HCT116 (cell line): ENCODE measurements at regions not wholly inside any gene's neighbourhood (a gene's known extent, or its start where the extent isn't known, plus 50 kb on each side); places are given as distances from the start of the nearest gene placed in this dataset.

Experiments
- ATAC-seq: fragments of 200-7000 bp; cut with Tn5 transposase; 2 replicates; pipeline ENCODE4 v1.9.1; 2020; ENCODE audit warnings: mild to moderate bottlenecking, moderate library complexity
- BruUV-seq: library from RNA; stranded (reverse); fragments of 400-500 nt; replicated peaks from 2 replicates; lab custom pipeline; 2021; lab: Mats Ljungman, UMichigan
- CTCF ChIA-PET: fragments of 300-600 bp; sonication (Branson Sonifier 250); formaldehyde crosslinking; loops from one replicate; lab custom pipeline; 2021; ENCODE audit warnings: antibody characterized with exemption; lab: Charles Lee
- POLR2A ChIA-PET: fragments of 300-600, 350-600 bp; sonication (Branson Sonifier 250); formaldehyde crosslinking; loops from one replicate; lab custom pipeline; 2021; ENCODE audit warnings: antibody characterized with exemption; lab: Charles Lee
- RAD21 ChIA-PET, 2 experiments: fragments of 300-600 bp; sonication (Branson Sonifier 250); formaldehyde crosslinking; loops; one replicate each; lab custom pipeline; 2023; ENCODE audit warnings: low total read pairs in 2 of 2; ENCODE audit not compliant: uncharacterized antibody in 2 of 2, unreplicated experiment in 2 of 2, low non-redundant PET in 1 of 2; lab: Charles Lee
- DNase-seq: peaks from one replicate; pipeline ENCODE4 v3.0.0-alpha.2; 2010; ENCODE audit warnings: low read depth, low spot score
- H2AFZ ChIP-seq: fragments of 200-600 bp; shearing (Covaris generic), sonication (generic); 2 replicates; pipeline ENCODE4 v1.6.1; 2017; ENCODE audit warnings: low read depth, mixed run types, mixed read lengths, antibody characterized with exemption, low read length; ENCODE audit not compliant: poor library complexity, severe bottlenecking
- H3K27ac ChIP-seq: 2 replicates; pipeline ENCODE4 v1.5.1; 2012; ENCODE audit warnings: low read depth, low read length
- H3K27me3 ChIP-seq: fragments of 200-600 bp; sonication (generic); 2 replicates; pipeline ENCODE4 v1.6.1; 2016; ENCODE audit warnings: mixed run types, low read length, mixed read lengths; ENCODE audit not compliant: insufficient read depth
- H3K36me3 ChIP-seq, 2 experiments: fragments of 200-500 bp in 1 of 2; fragments of 200-600 bp in 1 of 2; sonication (Bioruptor generic) in 1 of 2; sonication (generic) in 1 of 2; 2 replicates each; pipeline versions ENCODE4 v1.5.1 to v1.6.1; 2014 to 2016; ENCODE audit warnings: low read length in 2 of 2, inconsistent platforms in 1 of 2, mixed read lengths in 1 of 2, mixed run types in 1 of 2; ENCODE audit not compliant: insufficient read depth in 2 of 2, control insufficient read depth in 1 of 2
- H3K4me1 ChIP-seq, 2 experiments: fragments of 200-600 bp in 1 of 2; sonication (generic) in 1 of 2; 2 replicates each; pipeline versions ENCODE4 v1.5.1 to v1.6.1; 2012 to 2017; ENCODE audit warnings: low read length in 2 of 2, inconsistent platforms in 1 of 2, mild to moderate bottlenecking in 1 of 2, mixed read lengths in 1 of 2, mixed run types in 1 of 2, moderate library complexity in 1 of 2; ENCODE audit not compliant: insufficient read depth in 2 of 2, control insufficient read depth in 1 of 2
- H3K4me2 ChIP-seq: fragments of 200-600 bp; sonication (generic); 2 replicates; pipeline ENCODE4 v1.6.1; 2017; ENCODE audit warnings: mixed run types, low read length, mixed read lengths
- H3K4me3 ChIP-seq, 2 experiments: fragments of 200-600 bp in 1 of 2; sonication (generic) in 1 of 2; replicated peaks in 1 of 2; 2 replicates each; pipeline ENCODE4 v1.5.1; 2011 to 2016; ENCODE audit warnings: low read length in 2 of 2, control low read depth in 1 of 2, low read depth in 1 of 2, mild to moderate bottlenecking in 1 of 2, mixed read lengths in 1 of 2, mixed run types in 1 of 2
- H3K79me2 ChIP-seq: fragments of 200-600 bp; sonication (generic); 2 replicates; pipeline ENCODE4 v1.6.1; 2017; ENCODE audit warnings: mild to moderate bottlenecking, mixed run types, low read length, moderate library complexity, mixed read lengths; ENCODE audit not compliant: insufficient read depth
- H3K9ac ChIP-seq: fragments of 200-600 bp; sonication (generic); 2 replicates; pipeline ENCODE4 v1.6.1; 2016; ENCODE audit warnings: low read length, mixed read lengths
- H3K9me2 ChIP-seq: fragments of 200-600 bp; sonication (generic), shearing (Covaris generic); 2 replicates; pipeline ENCODE4 v1.6.1; 2017; ENCODE audit warnings: mixed run types, mild to moderate bottlenecking, moderate library complexity; ENCODE audit not compliant: insufficient read depth
- H3K9me3 ChIP-seq, 2 experiments: fragments of 200-500 bp in 1 of 2; fragments of 200-600 bp in 1 of 2; sonication (Bioruptor generic) in 1 of 2; sonication (generic) in 1 of 2; 2 replicates each; pipeline ENCODE4 v1.6.1; 2014 to 2017; ENCODE audit warnings: low read length in 2 of 2, mixed read lengths in 2 of 2, inconsistent platforms in 1 of 2, low read depth in 1 of 2, mild to moderate bottlenecking in 1 of 2, mixed run types in 1 of 2, moderate library complexity in 1 of 2; ENCODE audit not compliant: control insufficient read depth in 1 of 2, insufficient read depth in 1 of 2
- H4K20me1 ChIP-seq: fragments of 200-600 bp; sonication (generic), shearing (Covaris generic); 2 replicates; pipeline ENCODE4 v1.6.1; 2017; ENCODE audit warnings: mixed run types, mild to moderate bottlenecking, moderate library complexity; ENCODE audit not compliant: insufficient read depth
- ATF3 ChIP-seq: IDR thresholded peaks from 2 replicates; pipeline ENCODE4 v1.6.1; 2012
- CEBPB ChIP-seq: IDR thresholded peaks from 2 replicates; pipeline ENCODE4 v1.6.1; 2012; ENCODE audit warnings: low read depth
- EGR1 ChIP-seq: IDR thresholded peaks from 2 replicates; pipeline ENCODE4 v1.6.1; 2012; ENCODE audit warnings: low read depth
- EZH2 ChIP-seq: fragments of 200-600 bp; sonication (generic); IDR thresholded peaks from 2 replicates; pipeline ENCODE4 v1.6.1; 2017; ENCODE audit warnings: antibody characterized with exemption, mixed run types
- MAX ChIP-seq: IDR thresholded peaks from 2 replicates; pipeline ENCODE4 v1.6.1; 2012
- POLR2AphosphoS5 ChIP-seq: IDR thresholded peaks from 2 replicates; pipeline ENCODE4 v1.6.1; 2011; ENCODE audit warnings: mild to moderate bottlenecking, low read depth, low read length, moderate library complexity
- SP1 ChIP-seq: IDR thresholded peaks from 2 replicates; pipeline ENCODE4 v1.6.1; 2012; ENCODE audit warnings: low read depth
- ZFX ChIP-seq: fragments of 450-650 bp; IDR thresholded peaks from 2 replicates; pipeline ENCODE4 v1.6.1; 2017
- intact Hi-C: fragments of 100-400 bp; cut with micrococcal nuclease; formaldehyde crosslinking; loops from 2 replicates; pipeline ENCODE4 v1.10.0; 2022
- TF ChIP-seq, protein P1 (sequence below), 3 experiments: fragments of 200-600 bp in 1 of 3; sonication (generic) in 1 of 3; IDR thresholded peaks in 2 of 3; conservative IDR thresholded peaks in 1 of 3; 2 replicates each; pipeline ENCODE4 v1.5.1; 2012 to 2017; ENCODE audit warnings: low read depth in 2 of 3, low read length in 2 of 3, antibody characterized with exemption in 1 of 3, borderline replicate concordance in 1 of 3, control low read depth in 1 of 3, mild to moderate bottlenecking in 1 of 3, mixed read lengths in 1 of 3, mixed run types in 1 of 3, moderate library complexity in 1 of 3; ENCODE audit not compliant: insufficient read depth in 1 of 3

DNA sequence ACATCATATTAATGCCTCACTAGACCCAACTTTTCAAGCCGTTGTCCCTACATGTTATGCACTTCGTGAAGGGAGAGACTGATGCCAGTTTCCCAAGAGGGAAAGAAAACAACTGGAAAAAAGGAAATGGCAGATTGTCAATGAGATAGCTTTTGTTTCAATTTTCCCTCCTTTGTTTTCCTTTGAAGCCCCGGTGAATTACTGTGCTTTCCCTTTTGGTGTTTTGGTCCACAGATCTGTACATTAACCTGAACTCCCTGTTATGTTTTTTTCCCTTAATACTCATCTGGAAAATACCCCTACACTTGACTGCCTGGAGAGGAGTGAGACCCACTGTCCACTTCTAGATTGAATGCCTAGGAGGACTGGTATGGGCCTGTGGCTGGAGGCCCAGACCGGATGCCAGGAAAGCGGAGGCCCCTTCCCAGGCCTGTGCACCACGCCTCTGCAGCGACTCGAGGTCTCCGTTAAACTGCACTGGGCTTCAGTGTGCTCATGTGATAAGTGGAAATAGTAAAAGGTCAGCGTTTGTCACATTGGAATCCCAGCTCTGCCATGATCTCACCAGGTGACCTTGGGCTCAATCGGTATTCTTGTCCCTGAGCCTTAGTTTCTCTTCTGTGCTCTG is 106.4 kb downstream of the GATA6 start:
- DNase-seq (no peak), ATAC-seq (no peak)
- CTCF ChIA-PET = no interaction called here
- RAD21 ChIA-PET = no interaction called here
- Histone ChIP-seq H2AFZ (no peak overlapping the region), H3K27ac (no peak overlapping the region), H3K9me3 (no peaks in the 10 kb centered on the region), H4K20me1 (no peaks in the 10 kb centered on the region), H3K9me2 (no peaks in the 10 kb centered on the region), H3K4me3 (no peak overlapping the region), H3K4me2 (no peak overlapping the region)
- intact Hi-C loops = no loop called here
- POLR2A ChIA-PET = no interaction called here
- TF ChIP-seq MAX (no peak), CEBPB (no peak), POLR2AphosphoS5 (no peak), SP1 (no peak), ATF3 (no peak), EZH2 (no peak), EGR1 (no peak), ZFX (no peak)
- TF ChIP-seq, protein P1, sequence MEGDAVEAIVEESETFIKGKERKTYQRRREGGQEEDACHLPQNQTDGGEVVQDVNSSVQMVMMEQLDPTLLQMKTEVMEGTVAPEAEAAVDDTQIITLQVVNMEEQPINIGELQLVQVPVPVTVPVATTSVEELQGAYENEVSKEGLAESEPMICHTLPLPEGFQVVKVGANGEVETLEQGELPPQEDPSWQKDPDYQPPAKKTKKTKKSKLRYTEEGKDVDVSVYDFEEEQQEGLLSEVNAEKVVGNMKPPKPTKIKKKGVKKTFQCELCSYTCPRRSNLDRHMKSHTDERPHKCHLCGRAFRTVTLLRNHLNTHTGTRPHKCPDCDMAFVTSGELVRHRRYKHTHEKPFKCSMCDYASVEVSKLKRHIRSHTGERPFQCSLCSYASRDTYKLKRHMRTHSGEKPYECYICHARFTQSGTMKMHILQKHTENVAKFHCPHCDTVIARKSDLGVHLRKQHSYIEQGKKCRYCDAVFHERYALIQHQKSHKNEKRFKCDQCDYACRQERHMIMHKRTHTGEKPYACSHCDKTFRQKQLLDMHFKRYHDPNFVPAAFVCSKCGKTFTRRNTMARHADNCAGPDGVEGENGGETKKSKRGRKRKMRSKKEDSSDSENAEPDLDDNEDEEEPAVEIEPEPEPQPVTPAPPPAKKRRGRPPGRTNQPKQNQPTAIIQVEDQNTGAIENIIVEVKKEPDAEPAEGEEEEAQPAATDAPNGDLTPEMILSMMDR (IDR thresholded peaks at IDR 0.05 in 2 of 3, conservative IDR thresholded peaks at IDR 0.05 in 1 of 3; ENCODE audit: borderline replicate concordance in 1 of 3, insufficient read depth in 1 of 3, low read depth in 2 of 3, low read length in 2 of 3) = no peak
- TF ChIP-seq, all 23 proteins: peak for 0
- Histone ChIP-seq H3K79me2 (no peaks in the 10 kb centered on the region), H3K27me3 (0 out of 2 replicates have a peak, but pooled peaks cover 4% of the 10 kb centered on the region), H3K4me1 (no peaks in the 10 kb centered on the region), H3K36me3 (no peaks in the 10 kb centered on the region), H3K9ac (no peak overlapping the region)
- BruUV-seq = no TSS peak
